Astrocyte (in vitro differentiated cells and primary cell): ENCODE measurements at regions not wholly inside any gene's neighbourhood (a gene's known extent, or its start where the extent isn't known, plus 50 kb on each side); places are given as distances from the start of the nearest gene placed in this dataset.

Experiments
- EZH2 ChIP-seq: IDR thresholded peaks from 2 replicates; pipeline ENCODE4 v1.6.1; 2012; ENCODE audit warnings: mild to moderate bottlenecking, low read length, inconsistent platforms; ENCODE audit not compliant: insufficient read depth
- TF ChIP-seq, protein P1 (sequence below): IDR thresholded peaks from 2 replicates; pipeline ENCODE4 v1.5.1; 2011; ENCODE audit warnings: low read depth, mild to moderate bottlenecking, inconsistent platforms, low read length, moderate library complexity; ENCODE audit not compliant: insufficient read depth

DNA sequence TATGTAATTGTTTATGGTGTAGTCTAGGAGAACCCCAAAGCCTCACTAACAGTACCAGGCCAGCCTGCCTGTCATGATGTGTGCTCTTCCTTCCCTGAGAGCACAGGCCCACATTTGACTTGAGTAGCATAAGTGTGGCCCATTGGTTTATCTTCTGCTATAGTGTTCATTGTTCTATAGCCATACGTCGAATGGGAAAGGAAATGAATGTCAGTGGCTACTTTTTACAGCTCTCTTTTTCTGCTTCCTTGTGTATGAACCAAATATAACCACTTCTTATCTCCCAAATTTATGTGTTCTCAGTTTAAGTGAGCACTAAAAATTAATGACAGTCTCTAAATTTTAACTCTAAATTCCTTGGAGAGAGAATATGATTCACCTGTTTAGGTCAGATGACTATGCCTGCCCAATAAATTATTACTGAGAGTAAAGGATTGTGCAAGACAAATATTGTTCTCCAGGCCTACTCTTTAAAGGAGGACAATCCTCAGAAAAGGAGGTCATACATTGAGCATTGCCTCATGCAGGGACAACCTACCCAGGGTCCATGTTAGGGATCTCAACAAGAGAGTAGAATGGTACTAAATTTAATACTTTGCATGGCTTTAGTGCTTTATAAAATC is 222.9 kb upstream of the ARHGAP20 start:
- TF ChIP-seq, protein P1, sequence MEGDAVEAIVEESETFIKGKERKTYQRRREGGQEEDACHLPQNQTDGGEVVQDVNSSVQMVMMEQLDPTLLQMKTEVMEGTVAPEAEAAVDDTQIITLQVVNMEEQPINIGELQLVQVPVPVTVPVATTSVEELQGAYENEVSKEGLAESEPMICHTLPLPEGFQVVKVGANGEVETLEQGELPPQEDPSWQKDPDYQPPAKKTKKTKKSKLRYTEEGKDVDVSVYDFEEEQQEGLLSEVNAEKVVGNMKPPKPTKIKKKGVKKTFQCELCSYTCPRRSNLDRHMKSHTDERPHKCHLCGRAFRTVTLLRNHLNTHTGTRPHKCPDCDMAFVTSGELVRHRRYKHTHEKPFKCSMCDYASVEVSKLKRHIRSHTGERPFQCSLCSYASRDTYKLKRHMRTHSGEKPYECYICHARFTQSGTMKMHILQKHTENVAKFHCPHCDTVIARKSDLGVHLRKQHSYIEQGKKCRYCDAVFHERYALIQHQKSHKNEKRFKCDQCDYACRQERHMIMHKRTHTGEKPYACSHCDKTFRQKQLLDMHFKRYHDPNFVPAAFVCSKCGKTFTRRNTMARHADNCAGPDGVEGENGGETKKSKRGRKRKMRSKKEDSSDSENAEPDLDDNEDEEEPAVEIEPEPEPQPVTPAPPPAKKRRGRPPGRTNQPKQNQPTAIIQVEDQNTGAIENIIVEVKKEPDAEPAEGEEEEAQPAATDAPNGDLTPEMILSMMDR = no peak
- no peak for TF ChIP-seq EZH2
